WTC11 (cell line): ENCODE measurements at regions not wholly inside any gene's neighbourhood (a gene's known extent, or its start where the extent isn't known, plus 50 kb on each side); places are given as distances from the start of the nearest gene placed in this dataset.

ENCODE experiments used
- ATAC-seq: fragments of 200-7000 bp; cut with Tn5 transposase; 2 replicates; pipeline ENCODE4 v1.10.0; 2021; ENCODE audit warnings: mild to moderate bottlenecking, moderate library complexity
- CTCF ChIA-PET: fragments of 300-600 bp; sonication (Branson Sonifier 250); formaldehyde crosslinking; loops from one replicate; lab custom pipeline; 2021; ENCODE audit warnings: antibody characterized with exemption; lab: Charles Lee
- POLR2A ChIA-PET: fragments of 350-600 bp; sonication (Branson Sonifier 250); formaldehyde crosslinking; loops from one replicate; lab custom pipeline; 2021; ENCODE audit warnings: antibody characterized with exemption; lab: Charles Lee
- DNase-seq: peaks from one replicate; pipeline ENCODE4 v3.0.0; 2021; ENCODE audit warnings: low spot score
- H3K27ac Mint-ChIP-seq: 2 replicates; pipeline ENCODE4 v1.8.0; 2021; ENCODE audit warnings: mixed read lengths
- H3K27me3 Mint-ChIP-seq: 2 replicates; pipeline ENCODE4 v1.8.0; 2021; ENCODE audit warnings: low read depth, mild to moderate bottlenecking, moderate library complexity, mixed read lengths
- H3K36me3 Mint-ChIP-seq: 2 replicates; pipeline ENCODE4 v1.8.0; 2021; ENCODE audit warnings: mixed read lengths
- H3K4me1 Mint-ChIP-seq: 2 replicates; pipeline ENCODE4 v1.8.0; 2022; ENCODE audit warnings: mixed read lengths
- H3K4me3 Mint-ChIP-seq: 2 replicates; pipeline ENCODE4 v1.8.0; 2021; ENCODE audit warnings: mild to moderate bottlenecking, moderate library complexity, mixed read lengths
- H3K9me3 Mint-ChIP-seq: 2 replicates; pipeline ENCODE4 v1.8.0; 2021; ENCODE audit warnings: mixed read lengths
- ARID4B ChIP-seq: sonication (generic); formaldehyde crosslinking; IDR thresholded peaks from 2 replicates; pipeline ENCODE4 v1.8.0; 2023; ENCODE audit warnings: missing genetic modification reagents, mild to moderate bottlenecking, borderline replicate concordance
- CREB1 ChIP-seq: sonication (generic); formaldehyde crosslinking; IDR thresholded peaks from 2 replicates; pipeline ENCODE4 v1.8.0; 2023; ENCODE audit warnings: mild to moderate bottlenecking, missing genetic modification reagents
- ELF4 ChIP-seq: sonication (generic); formaldehyde crosslinking; IDR thresholded peaks from 2 replicates; pipeline ENCODE4 v1.8.1; 2022; ENCODE audit warnings: low read depth, mild to moderate bottlenecking, moderate library complexity, missing genetic modification reagents
- FOXK1 ChIP-seq: sonication (generic); formaldehyde crosslinking; IDR thresholded peaks from 2 replicates; pipeline ENCODE4 v1.8.0; 2022; ENCODE audit warnings: mild to moderate bottlenecking, moderate library complexity, missing genetic modification reagents
- KAT7 ChIP-seq: sonication (generic); formaldehyde crosslinking; IDR thresholded peaks from 2 replicates; pipeline ENCODE4 v1.8.1; 2023; ENCODE audit warnings: missing genetic modification reagents, mild to moderate bottlenecking, borderline replicate concordance
- PRDM15 ChIP-seq: sonication (generic); formaldehyde crosslinking; IDR thresholded peaks from 2 replicates; pipeline ENCODE4 v1.8.0; 2022; ENCODE audit warnings: missing genetic modification reagents
- PRRX2 ChIP-seq: fragments of 250-450 bp; sonication (Bioruptor Pico); IDR thresholded peaks from 2 replicates; pipeline ENCODE4 v1.8.0; 2021; ENCODE audit warnings: mild to moderate bottlenecking
- RORB ChIP-seq: fragments of 250-450 bp; sonication (Bioruptor Pico); IDR thresholded peaks from 2 replicates; pipeline ENCODE4 v1.9.0; 2021; ENCODE audit warnings: mild to moderate bottlenecking
- TCF7 ChIP-seq: sonication (generic); formaldehyde crosslinking; IDR thresholded peaks from 2 replicates; pipeline ENCODE4 v1.8.0; 2022; ENCODE audit warnings: mild to moderate bottlenecking, low read depth, missing genetic modification reagents, moderate library complexity
- ZNF232 ChIP-seq: sonication (generic); formaldehyde crosslinking; IDR thresholded peaks from 2 replicates; pipeline ENCODE4 v1.8.0; 2022; ENCODE audit warnings: mild to moderate bottlenecking, missing genetic modification reagents
- ZNF317 ChIP-seq: sonication (generic); formaldehyde crosslinking; IDR thresholded peaks from 2 replicates; pipeline ENCODE4 v1.8.1; 2023; ENCODE audit warnings: low read depth, mild to moderate bottlenecking, moderate library complexity, missing genetic modification reagents, borderline replicate concordance
- ZNF671 ChIP-seq: fragments of 250-450 bp; sonication (Bioruptor Pico); IDR thresholded peaks from 2 replicates; pipeline ENCODE4 v1.8.0; 2021; ENCODE audit warnings: mild to moderate bottlenecking
- TF ChIP-seq, protein P1 (sequence below): sonication (generic); formaldehyde crosslinking; IDR thresholded peaks from 2 replicates; pipeline ENCODE4 v1.8.1; 2022; ENCODE audit warnings: mild to moderate bottlenecking, missing genetic modification reagents, moderate library complexity, borderline replicate concordance
- TF ChIP-seq, protein P2 (sequence below): fragments of 250-450 bp; sonication (Bioruptor Pico); IDR thresholded peaks from 2 replicates; pipeline ENCODE4 v1.9.0; 2021; ENCODE audit warnings: mild to moderate bottlenecking
- TF ChIP-seq, protein P3 (sequence below): sonication (generic); formaldehyde crosslinking; IDR thresholded peaks from 2 replicates; pipeline ENCODE4 v1.8.1; 2023; ENCODE audit warnings: mild to moderate bottlenecking, missing genetic modification reagents, moderate library complexity
- TF ChIP-seq, protein P4 (sequence below): fragments of 250-450 bp; sonication (Bioruptor Pico); IDR thresholded peaks from 2 replicates; pipeline ENCODE4 v2.1.2; 2022; ENCODE audit warnings: mild to moderate bottlenecking, moderate library complexity
- TF ChIP-seq, protein P5 (sequence below): sonication (generic); formaldehyde crosslinking; IDR thresholded peaks from 2 replicates; pipeline ENCODE4 v1.8.0; 2022; ENCODE audit warnings: mild to moderate bottlenecking, missing genetic modification reagents

DNA sequence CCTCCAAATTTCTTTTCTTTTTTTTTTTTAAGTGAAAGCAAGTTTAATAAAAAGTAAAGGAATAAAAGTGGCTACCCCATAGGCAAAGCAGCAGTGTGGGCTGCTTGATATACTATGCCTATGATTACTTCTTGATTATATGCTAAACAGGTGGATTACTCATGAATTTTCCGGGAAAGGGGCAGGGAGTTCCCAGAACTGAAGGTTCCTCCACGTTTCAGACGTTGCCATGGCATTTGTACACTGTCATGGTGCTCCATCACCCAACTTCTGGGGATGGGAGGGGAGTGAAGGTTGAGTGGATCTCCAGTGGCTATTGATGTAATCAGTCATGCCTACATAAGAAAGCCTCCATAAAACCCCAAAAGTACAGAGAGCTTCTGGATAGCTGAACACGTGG is 176.2 kb downstream of the CYP26B1 start (continued):
- TF ChIP-seq ARID4B: no peak
- TF ChIP-seq, protein P1, sequence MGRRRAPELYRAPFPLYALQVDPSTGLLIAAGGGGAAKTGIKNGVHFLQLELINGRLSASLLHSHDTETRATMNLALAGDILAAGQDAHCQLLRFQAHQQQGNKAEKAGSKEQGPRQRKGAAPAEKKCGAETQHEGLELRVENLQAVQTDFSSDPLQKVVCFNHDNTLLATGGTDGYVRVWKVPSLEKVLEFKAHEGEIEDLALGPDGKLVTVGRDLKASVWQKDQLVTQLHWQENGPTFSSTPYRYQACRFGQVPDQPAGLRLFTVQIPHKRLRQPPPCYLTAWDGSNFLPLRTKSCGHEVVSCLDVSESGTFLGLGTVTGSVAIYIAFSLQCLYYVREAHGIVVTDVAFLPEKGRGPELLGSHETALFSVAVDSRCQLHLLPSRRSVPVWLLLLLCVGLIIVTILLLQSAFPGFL (CRISPR knock-in tag): no peak
- no peak for TF ChIP-seq PRDM15 (CRISPR knock-in tag)
- TF ChIP-seq CREB1 (CRISPR knock-in tag): no peak

DNA sequence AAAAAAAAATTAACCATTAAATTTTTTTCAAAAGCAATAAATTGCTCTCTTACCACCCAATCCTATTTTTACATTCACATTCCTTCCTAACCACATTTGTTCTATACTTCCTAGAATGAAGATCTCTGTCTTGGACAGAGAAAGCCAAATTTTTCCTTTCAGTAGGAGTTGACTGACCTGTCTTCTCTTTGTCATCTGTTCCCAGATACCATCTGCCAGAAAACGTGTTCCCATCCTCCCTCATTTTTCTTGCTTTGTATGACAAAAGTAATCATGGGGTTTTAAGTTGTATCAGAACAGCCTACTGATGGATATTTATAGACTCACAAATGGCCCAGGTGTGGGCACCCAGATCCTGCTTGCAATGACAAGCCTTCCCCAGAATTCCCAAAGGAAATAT is 182.1 kb downstream of the CYP26B1 start:
- no peak overlapping the region for H3K4me3 Mint-ChIP-seq
- DNase-seq: no peak
- ChIA-PET CTCF (no interaction called here), POLR2A (no interaction called here)
- ATAC-seq: no peak
- H3K9me3 Mint-ChIP-seq: peaks cover 4% of the 10 kb centered on the region; the same call in 1 of the 2 replicates
- H3K4me1 Mint-ChIP-seq: 0 out of 2 replicates have a peak, but pooled peaks cover 6% of the 10 kb centered on the region
- peaks cover 5% of the 10 kb centered on the region for H3K27me3 Mint-ChIP-seq
- H3K27ac Mint-ChIP-seq: no peak overlapping the region
- no peak for TF ChIP-seq ZNF232 (CRISPR knock-in tag)
- TF ChIP-seq RORB (CRISPR knock-in tag): no peak
- TF ChIP-seq FOXK1 (CRISPR knock-in tag): no peak
- no peak for TF ChIP-seq KAT7 (CRISPR knock-in tag)
- TF ChIP-seq ZNF671 (CRISPR knock-in tag): no peak
- TF ChIP-seq ZNF317 (CRISPR knock-in tag): no peak
- TF ChIP-seq, protein P2, sequence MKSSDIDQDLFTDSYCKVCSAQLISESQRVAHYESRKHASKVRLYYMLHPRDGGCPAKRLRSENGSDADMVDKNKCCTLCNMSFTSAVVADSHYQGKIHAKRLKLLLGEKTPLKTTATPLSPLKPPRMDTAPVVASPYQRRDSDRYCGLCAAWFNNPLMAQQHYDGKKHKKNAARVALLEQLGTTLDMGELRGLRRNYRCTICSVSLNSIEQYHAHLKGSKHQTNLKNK: no peak
- TF ChIP-seq, protein P3, sequence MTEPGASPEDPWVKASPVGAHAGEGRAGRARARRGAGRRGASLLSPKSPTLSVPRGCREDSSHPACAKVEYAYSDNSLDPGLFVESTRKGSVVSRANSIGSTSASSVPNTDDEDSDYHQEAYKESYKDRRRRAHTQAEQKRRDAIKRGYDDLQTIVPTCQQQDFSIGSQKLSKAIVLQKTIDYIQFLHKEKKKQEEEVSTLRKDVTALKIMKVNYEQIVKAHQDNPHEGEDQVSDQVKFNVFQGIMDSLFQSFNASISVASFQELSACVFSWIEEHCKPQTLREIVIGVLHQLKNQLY (CRISPR knock-in tag): no peak
- TF ChIP-seq, protein P4, sequence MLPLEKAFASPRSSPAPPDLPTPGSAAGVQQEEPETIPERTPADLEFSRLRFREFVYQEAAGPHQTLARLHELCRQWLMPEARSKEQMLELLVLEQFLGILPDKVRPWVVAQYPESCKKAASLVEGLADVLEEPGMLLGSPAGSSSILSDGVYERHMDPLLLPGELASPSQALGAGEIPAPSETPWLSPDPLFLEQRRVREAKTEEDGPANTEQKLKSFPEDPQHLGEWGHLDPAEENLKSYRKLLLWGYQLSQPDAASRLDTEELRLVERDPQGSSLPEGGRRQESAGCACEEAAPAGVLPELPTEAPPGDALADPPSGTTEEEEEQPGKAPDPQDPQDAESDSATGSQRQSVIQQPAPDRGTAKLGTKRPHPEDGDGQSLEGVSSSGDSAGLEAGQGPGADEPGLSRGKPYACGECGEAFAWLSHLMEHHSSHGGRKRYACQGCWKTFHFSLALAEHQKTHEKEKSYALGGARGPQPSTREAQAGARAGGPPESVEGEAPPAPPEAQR (CRISPR knock-in tag): no peak
- TF ChIP-seq PRRX2 (CRISPR knock-in tag): no peak
- no peak for TF ChIP-seq TCF7 (CRISPR knock-in tag)
- TF ChIP-seq ELF4: no peak
- TF ChIP-seq, protein P5, sequence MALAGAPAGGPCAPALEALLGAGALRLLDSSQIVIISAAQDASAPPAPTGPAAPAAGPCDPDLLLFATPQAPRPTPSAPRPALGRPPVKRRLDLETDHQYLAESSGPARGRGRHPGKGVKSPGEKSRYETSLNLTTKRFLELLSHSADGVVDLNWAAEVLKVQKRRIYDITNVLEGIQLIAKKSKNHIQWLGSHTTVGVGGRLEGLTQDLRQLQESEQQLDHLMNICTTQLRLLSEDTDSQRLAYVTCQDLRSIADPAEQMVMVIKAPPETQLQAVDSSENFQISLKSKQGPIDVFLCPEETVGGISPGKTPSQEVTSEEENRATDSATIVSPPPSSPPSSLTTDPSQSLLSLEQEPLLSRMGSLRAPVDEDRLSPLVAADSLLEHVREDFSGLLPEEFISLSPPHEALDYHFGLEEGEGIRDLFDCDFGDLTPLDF (CRISPR knock-in tag): no peak
- TF ChIP-seq, all 79 proteins: peak for 0
- no peaks in the 10 kb centered on the region for H3K36me3 Mint-ChIP-seq
